ENCODE measurements at regions not wholly inside any gene's neighbourhood (a gene's known extent, or its start where the extent isn't known, plus 50 kb on each side); places are given as distances from the start of the nearest gene placed in this dataset.

DNA sequence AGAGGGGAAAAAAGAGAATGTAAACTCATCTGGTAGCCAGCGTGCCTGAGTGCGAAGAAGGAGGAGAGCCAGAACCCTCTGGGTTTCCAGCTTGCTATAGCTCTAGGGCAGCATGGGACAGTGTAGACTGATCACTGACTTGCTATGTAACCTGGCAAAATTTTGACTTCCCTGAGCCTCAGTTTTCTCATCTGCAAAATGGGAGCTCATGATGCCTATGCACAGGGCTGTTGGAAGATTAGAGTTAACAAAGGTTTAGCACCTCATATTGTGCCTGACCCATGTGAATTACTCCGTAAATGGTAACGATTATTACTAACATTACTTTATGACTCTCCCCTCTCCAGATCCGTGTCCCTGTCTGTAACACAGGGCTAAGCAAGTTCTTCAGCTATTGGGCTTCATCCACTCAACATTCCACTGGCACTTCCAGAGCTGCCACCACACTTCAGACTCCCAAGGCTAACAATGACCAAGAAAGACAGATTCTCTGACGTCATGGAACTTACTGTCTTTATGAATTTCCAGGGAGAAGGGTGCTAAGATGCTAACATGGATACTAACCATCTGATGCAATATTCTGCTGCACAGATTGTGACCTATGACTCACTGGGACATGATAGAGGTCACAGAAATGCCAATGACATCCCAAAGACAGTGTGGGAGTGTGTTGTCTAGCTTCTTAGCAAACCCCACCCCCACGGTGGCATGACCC lies 195.2 kb downstream of the TRIM29 start (continued):
- no peak for TF ChIP-seq ARID3B (CRISPR knock-in tag; IDR thresholded peaks at IDR 0.05; ENCODE audit: borderline replicate concordance)
- TF ChIP-seq MEF2A (IDR thresholded peaks at IDR 0.05; ENCODE audit: control insufficient read depth, low read depth, low read length), result no peak
- TF ChIP-seq, protein P1, sequence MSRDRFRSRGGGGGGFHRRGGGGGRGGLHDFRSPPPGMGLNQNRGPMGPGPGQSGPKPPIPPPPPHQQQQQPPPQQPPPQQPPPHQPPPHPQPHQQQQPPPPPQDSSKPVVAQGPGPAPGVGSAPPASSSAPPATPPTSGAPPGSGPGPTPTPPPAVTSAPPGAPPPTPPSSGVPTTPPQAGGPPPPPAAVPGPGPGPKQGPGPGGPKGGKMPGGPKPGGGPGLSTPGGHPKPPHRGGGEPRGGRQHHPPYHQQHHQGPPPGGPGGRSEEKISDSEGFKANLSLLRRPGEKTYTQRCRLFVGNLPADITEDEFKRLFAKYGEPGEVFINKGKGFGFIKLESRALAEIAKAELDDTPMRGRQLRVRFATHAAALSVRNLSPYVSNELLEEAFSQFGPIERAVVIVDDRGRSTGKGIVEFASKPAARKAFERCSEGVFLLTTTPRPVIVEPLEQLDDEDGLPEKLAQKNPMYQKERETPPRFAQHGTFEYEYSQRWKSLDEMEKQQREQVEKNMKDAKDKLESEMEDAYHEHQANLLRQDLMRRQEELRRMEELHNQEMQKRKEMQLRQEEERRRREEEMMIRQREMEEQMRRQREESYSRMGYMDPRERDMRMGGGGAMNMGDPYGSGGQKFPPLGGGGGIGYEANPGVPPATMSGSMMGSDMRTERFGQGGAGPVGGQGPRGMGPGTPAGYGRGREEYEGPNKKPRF (IDR thresholded peaks at IDR 0.05; ENCODE audit: low read depth, low read length), result no peak
- TF ChIP-seq E2F3 (CRISPR knock-in tag; IDR thresholded peaks at IDR 0.05), result no peak
- TF ChIP-seq CHD4 (IDR thresholded peaks at IDR 0.05; ENCODE audit: insufficient read depth, insufficient replicate concordance, low read depth, low read length, poor library complexity, severe bottlenecking), result no peak
- no peak for TF ChIP-seq ZNF324 (CRISPR knock-in tag; IDR thresholded peaks at IDR 0.05)
- no peak for TF ChIP-seq GABPB1 (CRISPR knock-in tag; IDR thresholded peaks at IDR 0.05)
- TF ChIP-seq FOXJ3 (CRISPR knock-in tag; IDR thresholded peaks at IDR 0.05), result no peak
- no peak for TF ChIP-seq ZNF146 (CRISPR knock-in tag; IDR thresholded peaks at IDR 0.05; ENCODE audit: unreplicated experiment)
- TF ChIP-seq ZFP36 (IDR thresholded peaks at IDR 0.05; ENCODE audit: low read depth, low read length, partially characterized antibody), result no peak
- TF ChIP-seq BMI1 (IDR thresholded peaks at IDR 0.05; ENCODE audit: low read length), result no peak
- no peak for TF ChIP-seq ZFPM2 (CRISPR knock-in tag; IDR thresholded peaks at IDR 0.05)
- TF ChIP-seq HEY1 (CRISPR knock-in tag; IDR thresholded peaks at IDR 0.05; ENCODE audit: borderline replicate concordance), result no peak
- no peak for TF ChIP-seq ZNF23 (CRISPR knock-in tag; IDR thresholded peaks at IDR 0.05)
- no peak for TF ChIP-seq KHSRP (IDR thresholded peaks at IDR 0.05)

All from K562 (cell line).